NCI-H2196 treated with DMSO at 0.1 percent for 48 hours (cell line): ENCODE measurements at regions not wholly inside any gene's neighbourhood (a gene's known extent, or its start where the extent isn't known, plus 50 kb on each side); places are given as distances from the start of the nearest gene placed in this dataset.

ENCODE experiments used
- DNase-seq: peaks from one replicate; lab custom pipeline; 2025; ENCODE audit not compliant: unreplicated experiment; lab: John Stamatoyannopoulos, UW

GRCh38 chr15:36332301-36332700 lies 247.1 kb upstream of the CDIN1 start:
- DNase-seq = no peak

- DNase-seq = no peak
These were observed 246.5 kb upstream of the CDIN1 start for GRCh38 chr15:36332896-36333295.

GRCh38 chr15:36334059-36334458 lies 245.4 kb upstream of the CDIN1 start:
- DNase-seq = no peak

GRCh38 chr15:36335224-36335623 lies 244.2 kb upstream of the CDIN1 start:
- no peak for DNase-seq

- no peak for DNase-seq
These were observed 243.8 kb upstream of the CDIN1 start for GRCh38 chr15:36335659-36336058.

- no peak for DNase-seq
These were observed 234.5 kb upstream of the CDIN1 start for GRCh38 chr15:36344887-36345286.

- DNase-seq = no peak
These were observed 232.1 kb upstream of the CDIN1 start for GRCh38 chr15:36347272-36347858.

- DNase-seq = no peak
These were observed 223.0 kb upstream of the CDIN1 start for GRCh38 chr15:36356466-36356865.

GRCh38 chr15:36356978-36357601 lies 222.3 kb upstream of the CDIN1 start:
- DNase-seq = no peak

GRCh38 chr15:36358094-36358493 lies 221.3 kb upstream of the CDIN1 start:
- DNase-seq = no peak

GRCh38 chr15:36358523-36358922 lies 220.9 kb upstream of the CDIN1 start:
- no peak for DNase-seq

GRCh38 chr15:36359286-36359685 lies 220.1 kb upstream of the CDIN1 start:
- DNase-seq = no peak

GRCh38 chr15:36361351-36361870 lies 218.0 kb upstream of the CDIN1 start:
- DNase-seq = no peak

GRCh38 chr15:36362509-36362915 lies 216.9 kb upstream of the CDIN1 start:
- DNase-seq = no peak

- DNase-seq = no peak
These were observed 216.1 kb upstream of the CDIN1 start for GRCh38 chr15:36363335-36363734.

GRCh38 chr15:36364377-36364776 lies 215.0 kb upstream of the CDIN1 start:
- no peak for DNase-seq

- DNase-seq = no peak
These were observed 213.5 kb upstream of the CDIN1 start for GRCh38 chr15:36365963-36366362.

GRCh38 chr15:36370051-36370730 lies 209.2 kb upstream of the CDIN1 start:
- no peak for DNase-seq

GRCh38 chr15:36370731-36371112 lies 208.7 kb upstream of the CDIN1 start:
- no peak for DNase-seq

- no peak for DNase-seq
These were observed 207.9 kb upstream of the CDIN1 start for GRCh38 chr15:36371509-36371908.

GRCh38 chr15:36372968-36373367 lies 206.5 kb upstream of the CDIN1 start:
- no peak for DNase-seq

GRCh38 chr15:36373550-36373949 lies 205.9 kb upstream of the CDIN1 start:
- no peak for DNase-seq
